ENCODE measurements at regions not wholly inside any gene's neighbourhood (a gene's known extent, or its start where the extent isn't known, plus 50 kb on each side); places are given as distances from the start of the nearest gene placed in this dataset.

DNA sequence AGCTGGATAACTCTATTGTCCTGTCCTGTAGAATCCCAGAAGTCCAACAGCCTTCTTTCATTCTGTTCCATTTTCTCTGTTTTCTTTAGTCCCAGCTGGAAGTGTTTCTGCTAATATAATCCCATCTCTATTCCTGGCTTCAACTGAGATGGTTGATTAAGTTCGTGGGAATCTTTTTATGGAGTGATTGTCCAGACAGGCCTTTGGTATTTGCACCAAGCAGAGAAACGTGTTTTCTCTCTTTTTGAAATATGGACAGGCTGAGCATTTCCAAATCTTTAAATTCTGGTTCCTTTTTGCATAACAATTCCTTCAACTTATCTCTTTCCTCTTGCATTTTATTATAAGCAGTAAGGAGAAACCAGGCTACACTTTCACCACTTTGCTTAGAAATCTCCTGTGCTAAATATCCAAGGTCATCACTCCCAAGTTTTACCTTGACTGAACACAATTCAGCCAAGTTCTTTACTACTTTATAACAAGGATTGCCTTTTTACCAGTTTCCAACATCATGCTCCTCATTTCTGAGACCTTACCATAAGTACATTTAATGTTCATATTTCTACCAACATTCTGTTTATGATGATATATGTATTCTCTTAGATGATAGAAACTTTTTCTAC, 108.8 kb downstream of the ZFP36L2 start:
- BruUV-seq (replicated peaks) = no TSS peak
- TF ChIP-seq, protein P1, sequence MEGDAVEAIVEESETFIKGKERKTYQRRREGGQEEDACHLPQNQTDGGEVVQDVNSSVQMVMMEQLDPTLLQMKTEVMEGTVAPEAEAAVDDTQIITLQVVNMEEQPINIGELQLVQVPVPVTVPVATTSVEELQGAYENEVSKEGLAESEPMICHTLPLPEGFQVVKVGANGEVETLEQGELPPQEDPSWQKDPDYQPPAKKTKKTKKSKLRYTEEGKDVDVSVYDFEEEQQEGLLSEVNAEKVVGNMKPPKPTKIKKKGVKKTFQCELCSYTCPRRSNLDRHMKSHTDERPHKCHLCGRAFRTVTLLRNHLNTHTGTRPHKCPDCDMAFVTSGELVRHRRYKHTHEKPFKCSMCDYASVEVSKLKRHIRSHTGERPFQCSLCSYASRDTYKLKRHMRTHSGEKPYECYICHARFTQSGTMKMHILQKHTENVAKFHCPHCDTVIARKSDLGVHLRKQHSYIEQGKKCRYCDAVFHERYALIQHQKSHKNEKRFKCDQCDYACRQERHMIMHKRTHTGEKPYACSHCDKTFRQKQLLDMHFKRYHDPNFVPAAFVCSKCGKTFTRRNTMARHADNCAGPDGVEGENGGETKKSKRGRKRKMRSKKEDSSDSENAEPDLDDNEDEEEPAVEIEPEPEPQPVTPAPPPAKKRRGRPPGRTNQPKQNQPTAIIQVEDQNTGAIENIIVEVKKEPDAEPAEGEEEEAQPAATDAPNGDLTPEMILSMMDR (conservative IDR thresholded peaks at IDR 0.05; ENCODE audit: low read depth, low read length) = no peak
- no peak for TF ChIP-seq EZH2 (IDR thresholded peaks at IDR 0.05; ENCODE audit: borderline replicate concordance, low read depth, low read length, poor library complexity, severe bottlenecking)
- no peaks in the 10 kb centered on the region for H3K27me3 ChIP-seq (replicated peaks; ENCODE audit: insufficient read depth, low read depth, low read length, poor library complexity)
- peaks cover 9% of the 10 kb centered on the region for H3K9me3 ChIP-seq (ENCODE audit: low read depth, low read length, poor library complexity, severe bottlenecking)
- no peaks in the 10 kb centered on the region for H3K36me3 ChIP-seq (ENCODE audit: insufficient read depth, low read length, poor library complexity, severe bottlenecking)
- H3K27ac ChIP-seq (ENCODE audit: low read depth, low read length, poor library complexity, severe bottlenecking) = no peak overlapping the region
- DNase-seq (ENCODE audit: low spot score) = no peak
- no peaks in the 10 kb centered on the region for H3K4me1 ChIP-seq (ENCODE audit: insufficient read depth, low read length, poor library complexity, severe bottlenecking)
- no peak overlapping the region for H3K4me3 ChIP-seq (ENCODE audit: low read depth, low read length, poor library complexity, severe bottlenecking)
- CTCF ChIA-PET = no interaction called here
- POLR2A ChIA-PET (ENCODE audit: low non-redundant PET) = no interaction called here
- intact Hi-C loops (cut with micrococcal nuclease; ENCODE audit: unreplicated experiment) = no loop called here

DNA sequence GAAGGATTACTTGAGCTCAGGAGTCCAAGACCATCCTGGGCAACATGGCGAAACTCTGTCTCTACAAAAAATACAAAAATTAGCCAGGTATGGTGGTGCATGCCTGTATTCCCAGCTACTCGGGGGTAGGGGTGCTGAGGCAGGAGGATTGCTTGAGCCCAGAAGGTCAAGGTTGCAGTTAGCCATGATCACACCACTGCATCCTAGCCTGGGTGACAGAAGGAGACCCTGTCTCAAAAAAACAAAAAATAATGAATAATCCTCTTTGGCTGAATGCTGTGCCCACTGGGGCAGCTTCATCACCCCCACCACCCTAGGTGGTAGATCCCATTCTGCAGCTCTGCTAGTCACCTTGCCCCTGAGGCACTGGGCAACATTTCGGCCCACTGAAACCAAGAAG, 109.4 kb downstream of the ZFP36L2 start:
- Histone ChIP-seq H3K27ac (ENCODE audit: low read depth, low read length, poor library complexity, severe bottlenecking) (no peak overlapping the region), H3K9me3 (ENCODE audit: low read depth, low read length, poor library complexity, severe bottlenecking) (peaks cover 9% of the 10 kb centered on the region), H3K4me3 (ENCODE audit: low read depth, low read length, poor library complexity, severe bottlenecking) (no peak overlapping the region), H3K27me3 (replicated peaks; ENCODE audit: insufficient read depth, low read depth, low read length, poor library complexity) (no peaks in the 10 kb centered on the region), H3K4me1 (ENCODE audit: insufficient read depth, low read length, poor library complexity, severe bottlenecking) (no peaks in the 10 kb centered on the region), H3K36me3 (ENCODE audit: insufficient read depth, low read length, poor library complexity, severe bottlenecking) (no peaks in the 10 kb centered on the region)
- POLR2A ChIA-PET (ENCODE audit: low non-redundant PET) = no interaction called here
- intact Hi-C loops (cut with micrococcal nuclease; ENCODE audit: unreplicated experiment) = no loop called here
- DNase-seq (ENCODE audit: low spot score) = no peak
- no peak for TF ChIP-seq EZH2 (IDR thresholded peaks at IDR 0.05; ENCODE audit: borderline replicate concordance, low read depth, low read length, poor library complexity, severe bottlenecking)
- TF ChIP-seq, protein P1 (conservative IDR thresholded peaks at IDR 0.05; ENCODE audit: low read depth, low read length) = no peak
- CTCF ChIA-PET = no interaction called here
- no TSS peak for BruUV-seq (replicated peaks)

DNA sequence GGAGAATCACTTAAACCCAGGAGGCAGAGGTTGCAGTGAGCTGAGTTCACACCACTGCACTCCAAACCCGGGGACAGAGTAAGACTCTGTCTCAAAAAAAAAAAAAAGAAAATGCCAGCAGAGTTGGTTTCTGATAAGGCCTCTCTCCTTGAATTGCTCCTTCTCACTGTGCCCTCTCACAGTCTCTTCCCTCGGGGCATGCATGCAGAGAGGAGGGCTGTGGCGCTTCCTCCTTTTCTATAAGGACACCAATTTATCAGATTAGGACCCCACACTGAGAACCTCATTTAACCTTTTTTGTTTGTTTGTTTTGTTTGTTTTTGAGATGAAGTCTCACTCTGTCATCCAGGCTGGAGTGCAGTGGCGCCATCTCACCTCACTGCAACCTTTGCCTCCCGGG, 110.5 kb downstream of the ZFP36L2 start:
- intact Hi-C loops (cut with micrococcal nuclease; ENCODE audit: unreplicated experiment) = no loop called here
- POLR2A ChIA-PET (ENCODE audit: low non-redundant PET) = no interaction called here
- DNase-seq (ENCODE audit: low spot score) = no peak
- no TSS peak for BruUV-seq (replicated peaks)
- Histone ChIP-seq H3K4me3 (ENCODE audit: low read depth, low read length, poor library complexity, severe bottlenecking) (no peak overlapping the region), H3K36me3 (ENCODE audit: insufficient read depth, low read length, poor library complexity, severe bottlenecking) (no peaks in the 10 kb centered on the region), H3K9me3 (ENCODE audit: low read depth, low read length, poor library complexity, severe bottlenecking) (peaks cover 9% of the 10 kb centered on the region), H3K4me1 (ENCODE audit: insufficient read depth, low read length, poor library complexity, severe bottlenecking) (no peaks in the 10 kb centered on the region), H3K27ac (ENCODE audit: low read depth, low read length, poor library complexity, severe bottlenecking) (no peak overlapping the region), H3K27me3 (replicated peaks; ENCODE audit: insufficient read depth, low read depth, low read length, poor library complexity) (no peaks in the 10 kb centered on the region)
- CTCF ChIA-PET = no interaction called here
- TF ChIP-seq EZH2 (IDR thresholded peaks at IDR 0.05; ENCODE audit: borderline replicate concordance, low read depth, low read length, poor library complexity, severe bottlenecking) = no peak
- TF ChIP-seq, protein P1 (conservative IDR thresholded peaks at IDR 0.05; ENCODE audit: low read depth, low read length) = no peak
